PC-3 (cell line): ENCODE measurements at regions not wholly inside any gene's neighbourhood (a gene's known extent, or its start where the extent isn't known, plus 50 kb on each side); places are given as distances from the start of the nearest gene placed in this dataset.

Experiments used
- ATAC-seq: fragments of 200-7000 bp; cut with Tn5 transposase; 2 replicates; pipeline ENCODE4 v1.9.1; 2020; ENCODE audit warnings: mild to moderate bottlenecking, moderate library complexity
- BruUV-seq: library from RNA; stranded (reverse); fragments of 400-500 nt; replicated peaks from 2 replicates; lab custom pipeline; 2021; lab: Mats Ljungman, UMichigan
- CTCF ChIA-PET: fragments of 300-600 bp; sonication (Branson Sonifier 250); formaldehyde crosslinking; loops from one replicate; lab custom pipeline; 2022; ENCODE audit warnings: antibody characterized with exemption; lab: Charles Lee
- POLR2A ChIA-PET: fragments of 300-600 bp; sonication (Branson Sonifier 250); formaldehyde crosslinking; loops from one replicate; lab custom pipeline; 2022; ENCODE audit warnings: antibody characterized with exemption; ENCODE audit not compliant: unreplicated experiment; lab: Charles Lee
- DNase-seq: peaks from one replicate; pipeline ENCODE4 v3.0.0-alpha.2; 2015
- H2AFZ ChIP-seq: fragments of 300-600 bp; sonication (generic); 2 replicates; pipeline ENCODE4 v1.6.0; 2016; ENCODE audit warnings: antibody characterized with exemption, low read length
- H3F3A ChIP-seq: fragments of 300-600 bp; sonication (generic); one replicate; pipeline ENCODE4 v1.6.0; 2017; ENCODE audit warnings: antibody characterized with exemption, low read length, control low read depth, mild to moderate bottlenecking; ENCODE audit not compliant: unreplicated experiment
- H3K27ac ChIP-seq: fragments of 300-600 bp; sonication (generic); 2 replicates; pipeline ENCODE4 v1.5.1; 2016; ENCODE audit warnings: mild to moderate bottlenecking, low read length
- H3K27me3 ChIP-seq: fragments of 300-600 bp; sonication (generic); 2 replicates; pipeline ENCODE4 v1.6.1; 2016; ENCODE audit warnings: low read length, mixed read lengths
- H3K36me3 ChIP-seq: fragments of 300-600 bp; sonication (generic); 2 replicates; pipeline ENCODE4 v1.6.1; 2016; ENCODE audit warnings: low read depth, mixed run types, low read length, mixed read lengths
- H3K4me1 ChIP-seq: fragments of 300-600 bp; sonication (generic); 2 replicates; pipeline ENCODE4 v1.5.1; 2016; ENCODE audit warnings: low read length; ENCODE audit not compliant: insufficient read depth
- H3K4me2 ChIP-seq: fragments of 300-600 bp; sonication (generic); 2 replicates; pipeline ENCODE4 v1.6.0; 2016; ENCODE audit warnings: low read length
- H3K4me3 ChIP-seq: fragments of 300-600 bp; sonication (generic); 2 replicates; pipeline ENCODE4 v1.5.1; 2016; ENCODE audit warnings: mild to moderate bottlenecking, low read length, mixed read lengths
- H3K79me2 ChIP-seq: fragments of 300-600 bp; sonication (generic); 2 replicates; pipeline ENCODE4 v1.6.1; 2017; ENCODE audit warnings: low read length, mixed read lengths
- H3K9ac ChIP-seq: fragments of 300-600 bp; sonication (generic); 2 replicates; pipeline ENCODE4 v1.6.0; 2016; ENCODE audit warnings: mild to moderate bottlenecking, low read length
- H3K9me2 ChIP-seq: fragments of 300-600 bp; sonication (generic); replicated peaks from 2 replicates; pipeline ENCODE4 v1.6.1; 2016; ENCODE audit warnings: mixed run types, low read length, mixed read lengths
- H3K9me3 ChIP-seq: fragments of 300-600 bp; sonication (generic); 2 replicates; pipeline ENCODE4 v1.6.1; 2016; ENCODE audit warnings: low read length, mixed read lengths
- H4K20me1 ChIP-seq: fragments of 300-600 bp; sonication (generic); 2 replicates; pipeline ENCODE4 v1.6.1; 2016; ENCODE audit warnings: low read length, mixed read lengths
- CTCF ChIP-seq: fragments of 300-600 bp; sonication (generic); conservative IDR thresholded peaks from 2 replicates; pipeline ENCODE4 v1.5.1; 2017; ENCODE audit warnings: antibody characterized with exemption, low read depth, mild to moderate bottlenecking, low read length
- EZH2 ChIP-seq: fragments of 300-600 bp; sonication (generic); IDR thresholded peaks from one replicate; pipeline ENCODE4 v1.6.1; 2017; ENCODE audit warnings: antibody characterized with exemption, mild to moderate bottlenecking, low read length; ENCODE audit not compliant: unreplicated experiment
- EZH2phosphoT487 ChIP-seq: fragments of 300-600 bp; sonication (generic); IDR thresholded peaks from 2 replicates; pipeline ENCODE4 v1.6.1; 2018; ENCODE audit warnings: mild to moderate bottlenecking, antibody characterized with exemption, low read length, borderline replicate concordance
- intact Hi-C: fragments of 100-400 bp; cut with micrococcal nuclease; formaldehyde crosslinking; loops from 2 replicates; pipeline ENCODE4 v1.9.0; 2023

GRCh38 chr5:98060148-98060547, 713.3 kb upstream of the RGMB start:
- no peak overlapping the region for H3K4me2 ChIP-seq
- no peak overlapping the region for H3K27ac ChIP-seq
- no peaks in the 10 kb centered on the region for H3F3A ChIP-seq
- no peak overlapping the region for H3K9ac ChIP-seq
- H3K9me3 ChIP-seq, result no peaks in the 10 kb centered on the region
- CTCF ChIA-PET, result no interaction called here
- no TSS peak for BruUV-seq
- TF ChIP-seq CTCF (no peak), EZH2 (no peak), EZH2phosphoT487 (no peak)
- no peaks in the 10 kb centered on the region for H3K9me2 ChIP-seq
- peaks cover 3% of the 10 kb centered on the region; the same call in 1 of the 2 replicates for H3K4me1 ChIP-seq
- no peak overlapping the region for H2AFZ ChIP-seq
- DNase-seq, result no peak
- POLR2A ChIA-PET, result no interaction called here
- H3K27me3 ChIP-seq, result no peaks in the 10 kb centered on the region
- intact Hi-C loops, result no loop called here
- no peaks in the 10 kb centered on the region for H4K20me1 ChIP-seq
- no peak for ATAC-seq
- no peaks in the 10 kb centered on the region for H3K79me2 ChIP-seq
- no peak overlapping the region for H3K4me3 ChIP-seq
- H3K36me3 ChIP-seq, result no peaks in the 10 kb centered on the region

GRCh38 chr5:98064118-98064685, 709.3 kb upstream of the RGMB start:
- Histone ChIP-seq H3K9ac (peak overlapping the region; percentile 18; the same call in 1 of the 2 replicates), H3K36me3 (no peaks in the 10 kb centered on the region), H2AFZ (no peak overlapping the region), H4K20me1 (no peaks in the 10 kb centered on the region), H3K9me3 (no peaks in the 10 kb centered on the region), H3K4me3 (no peak overlapping the region), H3K4me2 (no peak overlapping the region), H3K79me2 (no peaks in the 10 kb centered on the region), H3K4me1 (peaks cover 7% of the 10 kb centered on the region; the same call in 1 of the 2 replicates), H3K9me2 (no peaks in the 10 kb centered on the region), H3F3A (no peaks in the 10 kb centered on the region), H3K27me3 (no peaks in the 10 kb centered on the region), H3K27ac (peak overlapping the region; percentile 65)
- TF ChIP-seq EZH2 (no peak), CTCF (no peak), EZH2phosphoT487 (no peak)
- CTCF ChIA-PET, result no interaction called here
- intact Hi-C loops, result no loop called here
- BruUV-seq, result no TSS peak
- POLR2A ChIA-PET, result no interaction called here
- DNase-seq, result no peak
- ATAC-seq, result no peak

GRCh38 chr5:98065261-98065909, 708.1 kb upstream of the RGMB start:
- intact Hi-C loops, result no loop called here
- no peaks in the 10 kb centered on the region for H3K9me2 ChIP-seq
- TF ChIP-seq EZH2phosphoT487 (no peak), CTCF (no peak), EZH2 (no peak)
- no peak overlapping the region for H3K4me3 ChIP-seq
- no peaks in the 10 kb centered on the region for H3K9me3 ChIP-seq
- H3K36me3 ChIP-seq, result no peaks in the 10 kb centered on the region
- peak overlapping the region; percentile 18 for H3K9ac ChIP-seq
- no TSS peak for BruUV-seq
- DNase-seq (peak; percentile 64), ATAC-seq (peak; percentile 92)
- H4K20me1 ChIP-seq, result no peaks in the 10 kb centered on the region
- CTCF ChIA-PET, result interaction anchor here (0.7 kb wide), 1 partner anchor 349 kb away, joined by 6 read pairs; no protein-coding TSS in a partner anchor
- peak overlapping the region; percentile 65 for H3K27ac ChIP-seq
- H3F3A ChIP-seq, result no peaks in the 10 kb centered on the region
- peaks cover 7% of the 10 kb centered on the region; the same call in 1 of the 2 replicates for H3K4me1 ChIP-seq
- H3K27me3 ChIP-seq, result no peaks in the 10 kb centered on the region
- no peak overlapping the region for H3K4me2 ChIP-seq
- no peak overlapping the region for H2AFZ ChIP-seq
- POLR2A ChIA-PET, result no interaction called here
- no peaks in the 10 kb centered on the region for H3K79me2 ChIP-seq
